Esophagus muscularis mucosa (tissue), 4 donors: ENCODE measurements at regions not wholly inside any gene's neighbourhood (a gene's known extent, or its start where the extent isn't known, plus 50 kb on each side); places are given as distances from the start of the nearest gene placed in this dataset.

Experiments
- DNase-seq: peaks from one replicate; pipeline ENCODE4 v3.0.0-alpha.2; 2017; ENCODE audit errors: extremely low spot score
- H3K27ac ChIP-seq, 4 donors: fragments of 200-600 bp; sonication (generic); replicated peaks in 1 of 4; 1 replicate in 3 of 4; 2 replicates in 1 of 4; pipeline ENCODE4 v1.5.1; 2016 to 2019; ENCODE audit warnings: mild to moderate bottlenecking in 1 of 4
- H3K27me3 ChIP-seq, 4 donors: fragments of 200-600 bp; sonication (generic); one replicate each; pipeline versions ENCODE4 v1.5.1 to v1.6.0; 2016 to 2019
- H3K36me3 ChIP-seq, 4 donors: fragments of 200-600 bp; sonication (generic); one replicate each; pipeline ENCODE4 v1.5.1; 2016 to 2019
- H3K4me1 ChIP-seq, 4 donors: fragments of 200-600 bp; sonication (generic); one replicate each; pipeline ENCODE4 v1.5.1; 2016 to 2019
- H3K4me3 ChIP-seq, 4 donors: fragments of 200-600 bp; sonication (generic); 1 replicate in 2 of 4; 2 replicates in 2 of 4; pipeline ENCODE4 v1.5.1; 2016 to 2019; ENCODE audit warnings: mild to moderate bottlenecking in 4 of 4, moderate library complexity in 1 of 4
- H3K9me3 ChIP-seq, 4 donors: fragments of 200-600 bp; sonication (generic); 1 replicate in 3 of 4; 2 replicates in 1 of 4; pipeline ENCODE4 v1.5.1; 2016 to 2019
- CTCF ChIP-seq, 3 experiments: fragments of 200-600 bp in 2 of 3; fragments of 450-650 bp in 1 of 3; sonication (generic) in 2 of 3; IDR thresholded peaks; one replicate each; pipeline ENCODE4 v1.5.1; 2017 to 2019; ENCODE audit warnings: antibody characterized with exemption in 3 of 3, mild to moderate bottlenecking in 2 of 3, moderate library complexity in 1 of 3
- EP300 ChIP-seq: sonication (generic); formaldehyde crosslinking; IDR thresholded peaks from one replicate; pipeline ENCODE4 v1.6.1; 2017; ENCODE audit warnings: antibody characterized with exemption
- POLR2A ChIP-seq: fragments of 450-650 bp; IDR thresholded peaks from one replicate; pipeline ENCODE4 v1.6.1; 2017; ENCODE audit warnings: antibody characterized with exemption, moderate library complexity, mild to moderate bottlenecking, low read depth
- POLR2AphosphoS5 ChIP-seq, 2 donors: sonication (generic); formaldehyde crosslinking; IDR thresholded peaks; one replicate each; pipeline ENCODE4 v1.6.1; 2017; ENCODE audit warnings: antibody characterized with exemption in 2 of 2
- WGBS: methylation state at CpG from one replicate; pipeline ENCODE4 v1.1.5; 2018; 5-methylcytosine and 5-hydroxymethylcytosine counted together
- intact Hi-C: fragments of 100-400 bp; cut with DNase I; formaldehyde crosslinking; loops from one replicate; pipeline ENCODE4 v1.15.1; 2023

- Histone ChIP-seq H3K36me3 (no peaks in the 10 kb centered on the region), H3K9me3 (no peaks in the 10 kb centered on the region), H3K4me1 (no peaks in the 10 kb centered on the region), H3K27ac (no peak overlapping the region), H3K27me3 (no peaks in the 10 kb centered on the region), H3K4me3 (no peak overlapping the region)
- TF ChIP-seq CTCF (IDR thresholded peaks at IDR 0.05) (no peak), POLR2A (no peak), POLR2AphosphoS5 (IDR thresholded peaks at IDR 0.05) (no peak), EP300 (no peak)
- DNase-seq, result no peak
- 88% methylated on average over 3 of the region's 3 CpGs for WGBS
- intact Hi-C loops, result no loop called here
Observed at GRCh38 chr1:99173282-99173681, 91.0 kb upstream of the PLPPR4 start.

GRCh38 chr1:99173900-99174299 lies 90.4 kb upstream of the PLPPR4 start:
- Histone ChIP-seq H3K36me3 (no peaks in the 10 kb centered on the region), H3K9me3 (no peaks in the 10 kb centered on the region), H3K4me1 (no peaks in the 10 kb centered on the region), H3K27me3 (no peaks in the 10 kb centered on the region), H3K4me3 (no peak overlapping the region), H3K27ac (no peak overlapping the region)
- intact Hi-C loops, result no loop called here
- WGBS, result 92% methylated on average over 7 of the region's 7 CpGs
- no peak for TF ChIP-seq POLR2A
- TF ChIP-seq CTCF (IDR thresholded peaks at IDR 0.05), result no peak
- no peak for TF ChIP-seq EP300
- no peak for TF ChIP-seq POLR2AphosphoS5 (IDR thresholded peaks at IDR 0.05)
- no peak for DNase-seq

- H3K9me3 ChIP-seq, result no peaks in the 10 kb centered on the region
- no peaks in the 10 kb centered on the region for H3K36me3 ChIP-seq
- H3K4me3 ChIP-seq, result no peak overlapping the region
- TF ChIP-seq POLR2AphosphoS5 (IDR thresholded peaks at IDR 0.05), result no peak
- TF ChIP-seq EP300, result no peak
- no peak for TF ChIP-seq POLR2A
- TF ChIP-seq CTCF (IDR thresholded peaks at IDR 0.05), result no peak
- WGBS, result 79% methylated on average over 1 of the region's 1 CpG
- intact Hi-C loops, result no loop called here
- peaks cover 7 to 13% (median 8%) of the 10 kb centered on the region in 4 donors for H3K4me1 ChIP-seq
- H3K27me3 ChIP-seq, result no peaks in the 10 kb centered on the region
- H3K27ac ChIP-seq, result no peak overlapping the region
- DNase-seq, result no peak
Observed at GRCh38 chr1:99176753-99177152, 87.5 kb upstream of the PLPPR4 start.

GRCh38 chr1:99177465-99177864 lies 86.8 kb upstream of the PLPPR4 start:
- Histone ChIP-seq H3K36me3 (no peaks in the 10 kb centered on the region), H3K27ac (no peak overlapping the region), H3K4me1 (peaks cover 7 to 14% (median 8%) of the 10 kb centered on the region in 4 donors), H3K27me3 (no peaks in the 10 kb centered on the region), H3K9me3 (no peaks in the 10 kb centered on the region), H3K4me3 (no peak overlapping the region)
- 33% methylated on average over 1 of the region's 1 CpG for WGBS
- intact Hi-C loops, result no loop called here
- no peak for DNase-seq
- TF ChIP-seq EP300 (no peak), POLR2AphosphoS5 (IDR thresholded peaks at IDR 0.05) (no peak), POLR2A (no peak), CTCF (IDR thresholded peaks at IDR 0.05) (no peak)

- Histone ChIP-seq H3K4me1 (peaks cover 7 to 14% (median 8%) of the 10 kb centered on the region in 4 donors), H3K27me3 (no peaks in the 10 kb centered on the region), H3K27ac (peak overlapping the region in 1 of 4 donors; percentile 2), H3K36me3 (no peaks in the 10 kb centered on the region), H3K9me3 (no peaks in the 10 kb centered on the region), H3K4me3 (no peak overlapping the region)
- 15% methylated on average over 3 of the region's 3 CpGs for WGBS
- no peak for TF ChIP-seq EP300
- TF ChIP-seq POLR2AphosphoS5 (IDR thresholded peaks at IDR 0.05), result no peak
- peak; percentile 74 to 90 (median 75) for TF ChIP-seq CTCF (IDR thresholded peaks at IDR 0.05)
- intact Hi-C loops, result loop anchor here (2.0 to 5.0 kb wide), 2 partner anchors 300 to 532 kb away; no protein-coding TSS in a partner anchor
- no peak for DNase-seq
Observed at GRCh38 chr1:99180343-99180808, 83.9 kb upstream of the PLPPR4 start.
